ENCODE measurements at regions not wholly inside any gene's neighbourhood (a gene's known extent, or its start where the extent isn't known, plus 50 kb on each side); places are given as distances from the start of the nearest gene placed in this dataset.

- Histone ChIP-seq H2BK15ac (ENCODE audit: low read depth, low read length) (no peak overlapping the region), H2BK5ac (ENCODE audit: insufficient read length, low read length) (no peak overlapping the region), H4K91ac (ENCODE audit: insufficient read length, low read depth, low read length) (no peak overlapping the region), H3K4me1 (ENCODE audit: insufficient read depth, low read length) (no peaks in the 10 kb centered on the region), H3K9me3 (ENCODE audit: control insufficient read depth, low read depth, low read length) (no peaks in the 10 kb centered on the region), H3K27me3 (ENCODE audit: insufficient read depth, low read length) (no peaks in the 10 kb centered on the region), H2BK20ac (ENCODE audit: low read depth, low read length, poor library complexity, severe bottlenecking) (no peak overlapping the region), H3K79me1 (ENCODE audit: insufficient read depth, low read depth, low read length, poor library complexity, severe bottlenecking) (no peaks in the 10 kb centered on the region), H4K20me1 (ENCODE audit: control insufficient read depth, insufficient read depth, insufficient read length) (no peaks in the 10 kb centered on the region), H3K23ac (ENCODE audit: insufficient read length, low read depth, low read length) (no peak overlapping the region), H3K18ac (ENCODE audit: insufficient read length, low read depth, low read length) (no peak overlapping the region), H2BK12ac (ENCODE audit: insufficient read length, low read depth, low read length) (no peak overlapping the region), H3K79me2 (ENCODE audit: insufficient read depth, low read length) (no peaks in the 10 kb centered on the region), H2AFZ (ENCODE audit: low read length) (no peak overlapping the region), H3K23me2 (ENCODE audit: insufficient read length, low read depth, low read length, poor library complexity, severe bottlenecking) (no peaks in the 10 kb centered on the region), H3K27ac (ENCODE audit: insufficient read length, low read depth, low read length) (no peak overlapping the region), H2BK120ac (ENCODE audit: low read depth, low read length, poor library complexity, severe bottlenecking) (no peak overlapping the region), H3T11ph (ENCODE audit: low read length) (no peak overlapping the region), H3K9ac (ENCODE audit: extremely low read depth, insufficient read length, low read length) (no peak overlapping the region), H3K4ac (ENCODE audit: low read depth, low read length) (no peak overlapping the region), H3K56ac (ENCODE audit: insufficient read length, low read depth, low read length) (no peak overlapping the region), H4K8ac (replicated peaks; ENCODE audit: insufficient read length, low read depth, low read length) (no peak overlapping the region), H3K14ac (ENCODE audit: insufficient read depth, low read length) (no peak overlapping the region), H4K5ac (ENCODE audit: insufficient read length, low read depth, low read length) (no peak overlapping the region), H2AK5ac (ENCODE audit: insufficient read length, low read length) (no peak overlapping the region), H3K4me2 (ENCODE audit: insufficient read depth, insufficient read length, low read length) (no peak overlapping the region)
- DNase-seq = no peak
- WGBS (ENCODE audit: extremely low coverage, insufficient read length, low lambda C conversion rate) = no CpG with 5 or more reads among the region's 8 CpGs
- H3K4me3 Mint-ChIP-seq = no peak overlapping the region
- no peaks in the 10 kb centered on the region; the same call in 1 of the 2 replicates for H3K27me3 Mint-ChIP-seq (ENCODE audit: low read depth)
- no peaks in the 10 kb centered on the region; a peak in 1 of 5 replicates for H3K9me3 Mint-ChIP-seq
- H3K4me1 Mint-ChIP-seq = peaks cover 0 to 8% of the 10 kb centered on the region in 2 experiments; a peak in 3 of 4 replicates
- no peaks in the 10 kb centered on the region for H3K36me3 Mint-ChIP-seq (ENCODE audit: insufficient read depth in 1 of 3, low read depth in 3 of 3)
- no peak overlapping the region; a peak in 2 of 7 replicates for H3K27ac Mint-ChIP-seq
- no peak for TF ChIP-seq CTCF (conservative IDR thresholded peaks at IDR 0.05)
Measured at GRCh38 chr10:130889240-130889639, 422.3 kb downstream of the TCERG1L start.

Data from H9 (cell line).